ENCODE measurements at regions not wholly inside any gene's neighbourhood (a gene's known extent, or its start where the extent isn't known, plus 50 kb on each side); places are given as distances from the start of the nearest gene placed in this dataset.

DNA sequence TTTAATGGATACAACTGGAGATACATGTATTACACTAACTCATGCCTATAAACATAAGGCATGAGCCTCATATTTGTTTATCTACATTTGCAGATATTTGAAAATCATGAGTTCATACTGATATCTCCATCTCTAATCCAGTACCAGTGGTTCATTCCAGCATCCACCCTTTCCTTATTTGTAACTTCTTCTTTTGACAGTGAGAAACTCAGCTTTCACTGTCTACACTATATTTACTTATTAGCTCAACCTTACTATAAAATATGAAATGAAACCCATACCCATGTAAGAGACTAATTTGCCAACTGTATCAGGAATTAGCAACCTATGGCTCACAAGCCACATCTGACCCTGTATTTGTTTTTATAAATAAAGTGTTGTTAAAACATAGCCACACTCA lies 161.9 kb upstream of the GPRIN3 start:
- Histone ChIP-seq H3K27me3 (no peaks in the 10 kb centered on the region), H3K4me3 (peak overlapping the region in 1 of 12 donors; percentile 1), H3K4me1 (peaks cover 0 to 19% (median 0%) of the 10 kb centered on the region in 12 donors), H3K27ac (peak overlapping the region in 2 of 12 donors; percentile 27 to 80), H3K9me3 (peaks cover 0 to under 1% (median 0%) of the 10 kb centered on the region in 12 donors), H3K36me3 (no peaks in the 10 kb centered on the region)
- TF ChIP-seq, protein P1, sequence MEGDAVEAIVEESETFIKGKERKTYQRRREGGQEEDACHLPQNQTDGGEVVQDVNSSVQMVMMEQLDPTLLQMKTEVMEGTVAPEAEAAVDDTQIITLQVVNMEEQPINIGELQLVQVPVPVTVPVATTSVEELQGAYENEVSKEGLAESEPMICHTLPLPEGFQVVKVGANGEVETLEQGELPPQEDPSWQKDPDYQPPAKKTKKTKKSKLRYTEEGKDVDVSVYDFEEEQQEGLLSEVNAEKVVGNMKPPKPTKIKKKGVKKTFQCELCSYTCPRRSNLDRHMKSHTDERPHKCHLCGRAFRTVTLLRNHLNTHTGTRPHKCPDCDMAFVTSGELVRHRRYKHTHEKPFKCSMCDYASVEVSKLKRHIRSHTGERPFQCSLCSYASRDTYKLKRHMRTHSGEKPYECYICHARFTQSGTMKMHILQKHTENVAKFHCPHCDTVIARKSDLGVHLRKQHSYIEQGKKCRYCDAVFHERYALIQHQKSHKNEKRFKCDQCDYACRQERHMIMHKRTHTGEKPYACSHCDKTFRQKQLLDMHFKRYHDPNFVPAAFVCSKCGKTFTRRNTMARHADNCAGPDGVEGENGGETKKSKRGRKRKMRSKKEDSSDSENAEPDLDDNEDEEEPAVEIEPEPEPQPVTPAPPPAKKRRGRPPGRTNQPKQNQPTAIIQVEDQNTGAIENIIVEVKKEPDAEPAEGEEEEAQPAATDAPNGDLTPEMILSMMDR (IDR thresholded peaks at IDR 0.05), result no peak
- no peak for TF ChIP-seq POLR2A (IDR thresholded peaks at IDR 0.05)
- intact Hi-C loops (cut with DNase I), result no loop called here
- ATAC-seq (no peak), DNase-seq (no peak)

DNA sequence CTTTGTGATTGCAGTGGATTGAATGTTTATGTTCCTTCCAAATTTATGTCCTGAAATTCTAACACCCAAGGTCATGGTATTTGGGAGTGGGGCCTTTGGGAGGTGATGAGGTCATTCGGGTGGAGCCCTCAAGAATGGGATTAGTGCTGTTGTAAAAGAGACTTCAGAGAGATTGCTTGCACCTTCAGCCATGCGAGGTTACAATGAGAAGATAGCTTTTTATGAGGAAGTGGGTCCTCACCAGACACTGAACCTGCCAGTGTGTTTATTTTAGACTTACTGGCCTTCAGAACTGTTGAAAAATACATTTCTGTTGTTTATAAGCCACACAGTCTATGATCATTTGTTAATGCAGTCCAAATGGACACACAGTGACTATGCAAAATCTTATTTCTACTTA lies 161.0 kb upstream of the GPRIN3 start:
- no peaks in the 10 kb centered on the region for H3K27me3 ChIP-seq
- intact Hi-C loops (cut with DNase I), result no loop called here
- peaks cover 0 to 19% (median 0%) of the 10 kb centered on the region in 12 donors for H3K4me1 ChIP-seq
- no peak overlapping the region for H3K27ac ChIP-seq
- 74 to 80% (median 78%) methylated on average over 2 of the region's 2 CpGs for WGBS, 4 donors
- TF ChIP-seq, protein P1 (IDR thresholded peaks at IDR 0.05), result no peak
- no peak for TF ChIP-seq POLR2A (IDR thresholded peaks at IDR 0.05)
- no peaks in the 10 kb centered on the region for H3K36me3 ChIP-seq
- DNase-seq (no peak), ATAC-seq (no peak)
- H3K9me3 ChIP-seq, result peaks cover 0 to 3% (median 0%) of the 10 kb centered on the region in 12 donors
- no peak overlapping the region for H3K4me3 ChIP-seq

DNA sequence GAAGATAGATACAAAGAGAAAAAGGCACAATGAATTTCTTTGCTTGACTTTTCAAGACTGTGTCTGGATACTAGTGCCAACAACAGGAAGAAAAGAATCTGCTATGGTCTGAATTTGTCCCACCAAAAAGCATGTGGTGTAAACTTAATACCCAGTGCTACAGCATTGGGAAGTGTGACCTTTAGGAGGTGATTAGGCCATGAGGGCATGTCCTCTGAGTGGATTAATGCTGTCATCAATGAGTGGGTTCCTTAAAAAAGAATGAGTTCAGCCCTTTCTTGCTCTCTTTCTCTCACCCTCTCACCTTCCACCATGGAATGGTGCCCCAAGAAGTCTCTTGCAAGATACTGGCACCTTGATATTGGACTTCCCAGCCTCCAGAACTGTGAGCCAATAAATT lies 155.7 kb upstream of the GPRIN3 start:
- no peak for DNase-seq
- no peak overlapping the region for H3K4me3 ChIP-seq
- H3K27me3 ChIP-seq, result no peaks in the 10 kb centered on the region
- no peaks in the 10 kb centered on the region for H3K36me3 ChIP-seq
- no peaks in the 10 kb centered on the region for H3K4me1 ChIP-seq
- H3K27ac ChIP-seq, result no peak overlapping the region
- intact Hi-C loops (cut with DNase I), result no loop called here
- TF ChIP-seq POLR2A (IDR thresholded peaks at IDR 0.05), result no peak
- TF ChIP-seq, protein P1 (IDR thresholded peaks at IDR 0.05), result no peak
- H3K9me3 ChIP-seq, result peaks cover 0 to 3% (median 0%) of the 10 kb centered on the region in 12 donors
- no peak for ATAC-seq

DNA sequence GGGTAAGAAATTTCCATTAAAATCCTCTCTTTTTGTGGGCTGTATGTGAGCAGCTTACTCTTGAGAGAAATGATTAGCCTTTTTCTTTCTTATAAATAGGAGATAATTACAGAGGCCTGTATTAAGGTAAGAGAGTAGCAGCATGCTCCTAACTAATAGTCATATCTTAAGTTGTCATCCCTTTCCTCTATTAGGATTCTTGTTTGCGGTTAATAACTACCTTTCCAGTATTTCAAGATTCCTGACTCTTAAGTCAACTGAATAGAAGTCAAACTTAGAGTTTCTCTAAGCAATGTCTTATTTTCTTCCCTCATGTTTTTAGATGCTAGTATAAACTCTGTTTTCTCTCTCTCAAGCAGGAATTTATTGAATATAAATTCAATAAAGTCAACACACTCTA lies 139.9 kb upstream of the GPRIN3 start:
- H3K4me3 ChIP-seq, result no peak overlapping the region
- DNase-seq (no peak), ATAC-seq (no peak)
- no peaks in the 10 kb centered on the region for H3K27me3 ChIP-seq
- H3K27ac ChIP-seq, result no peak overlapping the region
- peaks cover 0 to 29% (median 19%) of the 10 kb centered on the region in 12 donors for H3K9me3 ChIP-seq
- no peaks in the 10 kb centered on the region for H3K4me1 ChIP-seq
- TF ChIP-seq, protein P1 (IDR thresholded peaks at IDR 0.05), result no peak
- no peak for TF ChIP-seq POLR2A (IDR thresholded peaks at IDR 0.05)
- H3K36me3 ChIP-seq, result no peaks in the 10 kb centered on the region
- 92 to 98% (median 95%) methylated on average over 1 of the region's 1 CpG for WGBS, 4 donors
- intact Hi-C loops (cut with DNase I), result no loop called here

Measured in heart left ventricle (tissue), 16 donors.